ENCODE measurements at regions not wholly inside any gene's neighbourhood (a gene's known extent, or its start where the extent isn't known, plus 50 kb on each side); places are given as distances from the start of the nearest gene placed in this dataset.

GRCh38 chr2:58976375-58977071 is 735.4 kb upstream of the FANCL start:
- DNase-seq (ENCODE audit: low spot score in 2 of 2), result no peak
- Histone ChIP-seq H3K4me1 (no peaks in the 10 kb centered on the region), H3K36me3 (no peaks in the 10 kb centered on the region), H3K9me3 (no peaks in the 10 kb centered on the region), H3K27ac (no peak overlapping the region), H3K27me3 (peaks cover 3% of the 10 kb centered on the region), H3K4me3 (no peak overlapping the region)
- 69% methylated on average over 9 of the region's 9 CpGs for WGBS
- TF ChIP-seq POLR2AphosphoS5 (IDR thresholded peaks at IDR 0.05) (no peak), EP300 (IDR thresholded peaks at IDR 0.05) (no peak), POLR2A (IDR thresholded peaks at IDR 0.05) (no peak), CTCF (IDR thresholded peaks at IDR 0.05) (no peak)

GRCh38 chr2:58974881-58975280 is 733.8 kb upstream of the FANCL start:
- 91% methylated on average over 7 of the region's 7 CpGs for WGBS

GRCh38 chr2:58974426-58974825 is 733.3 kb upstream of the FANCL start:
- Histone ChIP-seq H3K36me3 (no peaks in the 10 kb centered on the region), H3K27ac (no peak overlapping the region), H3K27me3 (no peaks in the 10 kb centered on the region), H3K4me1 (no peaks in the 10 kb centered on the region), H3K4me3 (no peak overlapping the region), H3K9me3 (no peaks in the 10 kb centered on the region)
- no peak for DNase-seq (ENCODE audit: low spot score in 2 of 2)
- WGBS, result 60% methylated on average over 2 of the region's 2 CpGs
- no peak for TF ChIP-seq POLR2AphosphoS5 (IDR thresholded peaks at IDR 0.05)
- no peak for TF ChIP-seq CTCF (IDR thresholded peaks at IDR 0.05)
- no peak for TF ChIP-seq EP300 (IDR thresholded peaks at IDR 0.05)
- no peak for TF ChIP-seq POLR2A (IDR thresholded peaks at IDR 0.05)

More at GRCh38 chr2:58974881-58975280, 733.8 kb upstream of the FANCL start:
- no peaks in the 10 kb centered on the region for H3K9me3 ChIP-seq
- no peaks in the 10 kb centered on the region for H3K36me3 ChIP-seq
- DNase-seq (ENCODE audit: low spot score in 2 of 2), result no peak
- no peaks in the 10 kb centered on the region for H3K4me1 ChIP-seq
- H3K27me3 ChIP-seq, result no peaks in the 10 kb centered on the region
- H3K27ac ChIP-seq, result no peak overlapping the region
- H3K4me3 ChIP-seq, result no peak overlapping the region
- no peak for TF ChIP-seq POLR2AphosphoS5 (IDR thresholded peaks at IDR 0.05)
- no peak for TF ChIP-seq CTCF (IDR thresholded peaks at IDR 0.05)
- TF ChIP-seq POLR2A (IDR thresholded peaks at IDR 0.05), result no peak
- no peak for TF ChIP-seq EP300 (IDR thresholded peaks at IDR 0.05)

GRCh38 chr2:58973811-58974281 is 732.7 kb upstream of the FANCL start:
- no peak overlapping the region for H3K27ac ChIP-seq
- no peaks in the 10 kb centered on the region for H3K36me3 ChIP-seq
- no peaks in the 10 kb centered on the region for H3K9me3 ChIP-seq
- no peak overlapping the region for H3K4me3 ChIP-seq
- H3K4me1 ChIP-seq, result no peaks in the 10 kb centered on the region
- no peaks in the 10 kb centered on the region for H3K27me3 ChIP-seq
- no peak for DNase-seq (ENCODE audit: low spot score in 2 of 2)
- no peak for TF ChIP-seq CTCF (IDR thresholded peaks at IDR 0.05)
- TF ChIP-seq POLR2A (IDR thresholded peaks at IDR 0.05), result no peak
- no peak for TF ChIP-seq EP300 (IDR thresholded peaks at IDR 0.05)
- TF ChIP-seq POLR2AphosphoS5 (IDR thresholded peaks at IDR 0.05), result no peak
- WGBS, result 57% methylated on average over 6 of the region's 6 CpGs

GRCh38 chr2:58972737-58973136 is 731.6 kb upstream of the FANCL start:
- no peaks in the 10 kb centered on the region for H3K27me3 ChIP-seq
- no peak overlapping the region for H3K27ac ChIP-seq
- no peaks in the 10 kb centered on the region for H3K4me1 ChIP-seq
- H3K4me3 ChIP-seq, result no peak overlapping the region
- TF ChIP-seq EP300 (IDR thresholded peaks at IDR 0.05) (no peak), POLR2A (IDR thresholded peaks at IDR 0.05) (no peak), POLR2AphosphoS5 (IDR thresholded peaks at IDR 0.05) (no peak), CTCF (IDR thresholded peaks at IDR 0.05) (no peak)
- 63% methylated on average over 1 of the region's 1 CpG for WGBS
- no peaks in the 10 kb centered on the region for H3K9me3 ChIP-seq
- no peak for DNase-seq (ENCODE audit: low spot score in 2 of 2)
- no peaks in the 10 kb centered on the region for H3K36me3 ChIP-seq
